SU-DHL-6 (cell line): ENCODE measurements at regions not wholly inside any gene's neighbourhood (a gene's known extent, or its start where the extent isn't known, plus 50 kb on each side); places are given as distances from the start of the nearest gene placed in this dataset.
"Not testable (repeated sequence)": the region's sequence is repeated elsewhere in the genome, so short reads cannot be mapped to it uniquely, and the experiment has no call there.

Experiments
- CTCF ChIP-seq: fragments of 200-600 bp; sonication (generic); IDR thresholded peaks from one replicate; pipeline ENCODE4 v1.5.1; 2017; ENCODE audit warnings: antibody characterized with exemption, mild to moderate bottlenecking, low read length, moderate library complexity; ENCODE audit not compliant: insufficient read depth, poor library complexity, severe bottlenecking
- EZH2phosphoT487 ChIP-seq: fragments of 200-600 bp; sonication (generic), shearing (Covaris generic); conservative IDR thresholded peaks from 2 replicates; pipeline ENCODE4 v1.6.1; 2018; ENCODE audit warnings: mild to moderate bottlenecking, antibody characterized with exemption, low read length, moderate library complexity, mixed read lengths

GRCh38 chr4:49236474-49236873, 250.4 kb downstream of the CWH43 start:
- not testable (repeated sequence) for TF ChIP-seq CTCF, EZH2phosphoT487
